EL (cell line): ENCODE measurements at regions not wholly inside any gene's neighbourhood (a gene's known extent, or its start where the extent isn't known, plus 50 kb on each side); places are given as distances from the start of the nearest gene placed in this dataset.

Experiments
- DNase-seq: peaks from one replicate; pipeline ENCODE4 v3.0.0-alpha.2; 2016

DNA sequence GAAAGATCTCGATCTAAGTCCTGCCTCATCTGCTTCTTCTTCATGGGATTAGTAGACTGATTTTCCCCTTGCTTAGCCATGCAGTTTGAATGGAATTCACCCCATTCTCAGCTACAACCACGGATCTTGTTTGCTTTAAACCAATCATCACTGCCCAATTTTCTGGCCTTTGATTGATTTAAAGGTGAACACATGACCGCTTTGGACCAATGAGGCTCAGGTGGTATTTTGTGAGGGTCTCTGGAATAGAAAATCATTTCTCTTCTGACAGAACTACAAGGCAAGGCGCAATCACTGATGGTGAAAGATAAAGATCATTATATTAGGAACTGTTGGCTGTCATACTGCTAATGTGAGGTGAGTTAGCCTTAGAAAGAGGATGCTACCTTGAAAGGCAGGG, 213.0 kb upstream of the PLEKHG7 start:
- DNase-seq = no peak

GRCh38 chr12:92488735-92489134, 214.1 kb upstream of the PLEKHG7 start:
- DNase-seq = no peak

DNA sequence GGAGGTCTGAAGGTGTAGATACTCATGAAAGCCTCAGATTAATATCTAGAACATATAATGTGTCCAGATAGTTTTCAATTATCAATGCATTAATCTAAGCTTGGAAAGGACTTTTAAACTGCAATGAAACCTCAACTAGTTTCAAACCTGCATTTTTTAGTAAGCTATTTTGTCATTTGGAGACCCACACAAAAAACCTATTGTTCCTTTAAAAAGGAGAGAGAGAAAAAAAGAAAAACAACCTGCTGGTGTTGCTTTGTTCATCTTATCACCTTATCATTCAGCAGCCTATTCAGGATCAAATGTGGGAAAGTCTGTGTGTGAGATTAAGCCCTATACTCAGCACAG, 215.7 kb upstream of the PLEKHG7 start:
- no peak for DNase-seq

DNA sequence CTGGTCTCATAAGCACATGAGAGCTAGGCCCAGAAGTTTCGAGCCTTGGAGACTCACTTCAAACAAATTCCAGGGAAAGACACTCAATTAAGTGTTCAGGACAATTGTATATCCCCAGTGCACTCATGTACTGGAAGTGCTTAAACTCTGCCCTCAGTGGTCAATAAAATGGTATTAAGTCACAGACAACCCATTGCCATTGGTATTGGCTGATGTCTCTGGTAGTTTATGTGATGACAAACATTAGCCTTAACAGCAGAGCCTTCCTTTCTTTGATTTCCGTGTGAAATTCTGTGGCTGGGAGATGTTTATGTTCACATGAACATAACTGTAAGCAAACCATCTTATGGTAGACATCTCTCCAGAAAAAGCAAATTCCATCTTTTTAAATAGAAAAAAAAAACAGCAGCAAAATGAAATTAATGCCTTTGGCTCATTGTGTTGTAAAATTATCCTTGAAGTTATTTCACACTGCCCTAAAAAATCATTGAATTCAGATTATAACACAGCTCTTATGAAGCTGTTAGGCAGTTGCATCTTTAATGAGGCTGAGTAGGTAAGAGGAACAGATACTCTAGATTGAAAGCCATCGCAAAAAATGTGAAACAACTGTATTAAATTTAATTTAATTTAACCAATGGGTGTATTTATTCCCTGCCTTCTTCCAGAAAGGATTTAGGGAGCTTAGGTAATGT, 216.2 kb upstream of the PLEKHG7 start:
- no peak for DNase-seq

DNA sequence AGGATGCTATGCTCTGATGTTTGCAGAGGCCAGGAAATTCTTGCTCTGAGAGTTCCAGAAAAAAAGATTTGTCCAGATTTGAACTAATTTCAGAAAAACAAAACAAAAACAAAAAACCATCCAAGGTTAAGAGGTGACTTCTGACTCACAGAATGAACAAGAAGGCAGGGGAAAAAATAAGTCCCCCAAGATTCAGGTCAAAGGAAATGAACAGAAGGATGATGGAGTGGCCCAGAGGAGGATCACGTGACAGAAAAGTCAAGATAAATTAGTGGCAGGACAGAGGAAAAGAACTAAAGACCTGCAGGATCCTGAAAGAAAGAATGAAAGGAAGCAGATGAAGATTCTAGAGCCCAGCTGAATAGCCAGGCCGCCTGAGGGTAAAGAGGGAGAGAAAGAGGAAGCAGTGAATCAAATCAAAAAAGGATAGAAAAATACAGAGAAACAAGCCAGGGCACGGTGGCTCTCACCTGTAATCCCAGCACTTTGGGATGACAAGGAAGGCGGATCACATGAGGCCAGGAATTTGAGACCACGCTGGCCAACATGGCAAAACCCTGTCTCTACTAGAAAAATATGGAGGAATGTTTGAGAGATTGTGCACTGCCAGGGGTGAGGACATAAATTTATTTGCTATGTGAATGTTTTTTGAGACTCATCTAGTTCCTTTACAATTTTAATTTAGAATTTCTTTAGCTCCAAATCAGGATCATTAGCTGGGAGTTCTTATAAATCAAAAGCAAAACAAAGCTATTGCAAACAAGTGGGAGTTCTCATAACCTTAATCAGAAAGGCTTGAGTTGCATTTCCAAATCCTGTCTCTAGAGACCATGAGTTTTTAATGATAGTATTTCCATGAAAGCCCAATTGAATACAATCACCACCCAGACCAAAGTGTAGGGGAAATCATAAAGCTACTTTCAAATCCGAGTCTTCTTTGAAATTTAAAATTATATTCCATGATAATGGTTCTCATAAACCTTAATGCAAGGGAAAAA, 217.1 kb upstream of the PLEKHG7 start:
- DNase-seq = no peak

GRCh38 chr12:92482599-92482998, 220.2 kb upstream of the PLEKHG7 start:
- DNase-seq = no peak

GRCh38 chr12:92481066-92481465, 221.7 kb upstream of the PLEKHG7 start:
- DNase-seq = no peak

DNA sequence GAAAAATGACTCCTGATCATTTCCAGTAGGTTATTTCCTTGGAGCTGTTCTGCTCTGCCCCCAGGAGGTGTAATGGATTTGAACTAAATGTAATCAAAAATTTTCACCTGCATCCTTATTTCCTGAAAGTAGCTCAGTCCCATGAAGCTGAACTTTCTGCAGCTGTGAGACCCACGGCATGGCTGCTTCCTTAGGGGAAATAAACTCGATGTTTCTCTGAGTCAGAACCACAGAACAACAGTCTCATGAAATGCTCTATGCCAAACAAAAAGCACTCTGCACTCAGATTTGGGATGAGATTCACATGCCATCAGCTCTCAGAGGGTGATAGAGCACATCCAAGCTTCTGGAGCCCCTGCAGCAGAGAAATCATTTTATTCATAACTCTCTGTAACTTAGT, 224.1 kb upstream of the PLEKHG7 start:
- DNase-seq = no peak

DNA sequence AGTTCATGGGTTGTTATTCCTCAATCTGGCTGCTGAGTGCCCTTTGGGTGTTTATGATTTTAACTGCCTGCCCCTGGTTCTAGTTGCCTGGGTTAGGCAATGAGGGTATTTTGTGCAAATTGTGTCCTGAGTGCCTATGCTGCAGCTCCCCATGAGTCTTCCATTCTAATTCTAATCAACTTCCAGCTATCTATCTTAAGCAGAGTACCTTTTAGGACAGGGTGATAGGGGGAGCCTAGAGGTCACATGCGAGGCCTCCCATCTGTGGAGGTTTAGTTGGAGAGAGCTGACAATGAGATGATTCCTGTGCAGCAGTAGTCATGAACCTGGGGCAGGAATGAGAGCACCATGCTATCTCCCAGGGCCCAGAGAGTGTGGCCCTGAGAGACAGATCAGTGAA, 225.9 kb upstream of the PLEKHG7 start:
- no peak for DNase-seq

DNA sequence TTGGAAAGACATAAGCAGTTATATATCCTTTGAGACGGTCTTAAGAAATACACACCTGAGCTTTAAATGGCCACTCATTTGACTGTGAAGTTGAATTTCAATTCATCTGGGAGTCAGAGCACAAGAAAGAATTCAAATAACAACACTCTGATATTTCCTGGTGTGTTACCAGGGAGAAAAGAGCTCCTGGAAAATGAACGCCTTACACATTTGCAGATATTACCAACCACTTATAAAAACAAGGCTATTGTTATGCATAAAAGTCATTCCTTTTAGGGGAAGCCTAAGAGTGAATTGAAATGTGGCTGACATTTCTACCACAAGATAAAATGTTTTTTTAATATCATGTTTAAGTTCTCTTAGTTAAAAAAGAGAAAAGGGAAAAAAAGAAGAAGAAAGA, 229.2 kb upstream of the PLEKHG7 start:
- DNase-seq = no peak

GRCh38 chr12:92472201-92472600, 230.6 kb upstream of the PLEKHG7 start:
- DNase-seq = peak; percentile 3

DNA sequence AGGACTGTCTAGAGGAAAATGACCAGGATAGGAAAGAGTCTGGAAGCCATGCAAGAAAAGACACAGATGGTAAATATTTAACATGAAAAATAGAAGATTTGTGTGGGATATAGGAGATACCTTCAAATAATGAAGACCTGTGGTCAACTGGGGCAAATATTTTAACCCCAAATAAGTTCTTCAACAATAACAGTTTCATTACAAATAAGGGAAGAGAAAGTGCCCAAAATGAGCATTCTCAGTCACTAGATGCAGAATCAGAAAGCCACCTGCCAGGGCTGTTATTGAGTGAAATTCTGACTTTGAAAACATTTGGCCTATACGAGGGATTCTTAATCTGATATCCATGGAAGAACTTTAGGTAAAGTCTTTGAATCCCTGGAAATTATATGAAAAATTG, 231.2 kb upstream of the PLEKHG7 start:
- no peak for DNase-seq

DNA sequence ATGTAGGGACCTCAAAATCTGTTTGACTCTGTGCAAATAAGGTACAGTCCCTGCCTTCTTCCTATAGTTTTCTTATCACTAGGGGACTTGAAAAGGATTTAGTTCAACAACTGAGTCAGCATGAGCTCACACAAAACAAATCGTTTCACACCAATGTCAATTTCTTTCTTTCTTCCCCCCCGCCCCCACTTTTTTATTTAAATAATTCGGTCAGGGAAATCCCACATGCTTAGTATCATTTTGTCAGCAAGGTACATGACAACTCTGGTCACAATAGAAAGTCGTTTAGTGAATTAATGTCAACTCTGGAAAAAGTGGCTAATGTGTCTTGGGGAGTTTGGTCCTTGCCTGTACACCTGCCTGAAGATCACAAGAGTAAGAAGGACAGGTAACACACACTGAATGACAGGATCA, 232.2 kb upstream of the PLEKHG7 start:
- DNase-seq = no peak

GRCh38 chr12:92469837-92470236, 233.0 kb upstream of the PLEKHG7 start:
- DNase-seq = no peak

- no peak for DNase-seq
Measured at GRCh38 chr12:92468358-92469020, 234.3 kb upstream of the PLEKHG7 start.

DNA sequence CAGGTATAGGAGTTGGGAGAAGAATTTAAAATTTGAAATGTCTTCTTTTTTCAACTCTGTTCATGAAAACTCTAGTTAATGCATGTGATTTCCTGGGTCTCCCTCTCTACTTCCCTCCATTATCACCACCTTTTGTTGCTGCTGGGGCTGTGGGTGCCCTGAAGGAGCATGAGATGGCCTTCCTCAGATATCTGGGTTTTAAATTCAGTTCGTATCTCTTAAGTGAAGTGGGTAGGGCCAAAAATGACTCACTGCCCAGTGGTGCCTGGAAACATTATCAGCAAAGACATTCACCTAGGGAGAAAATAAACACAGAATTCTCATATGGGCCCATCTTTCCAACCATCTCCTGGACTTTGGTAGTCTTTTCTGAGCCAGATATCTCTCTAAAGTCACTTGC, 234.9 kb upstream of the PLEKHG7 start:
- DNase-seq = peak; percentile 3

GRCh38 chr12:92466391-92467305, 236.1 kb upstream of the PLEKHG7 start:
- no peak for DNase-seq

GRCh38 chr12:92465786-92466295, 236.9 kb upstream of the PLEKHG7 start:
- no peak for DNase-seq

GRCh38 chr12:92464911-92465310, 237.9 kb upstream of the PLEKHG7 start:
- no peak for DNase-seq

DNA sequence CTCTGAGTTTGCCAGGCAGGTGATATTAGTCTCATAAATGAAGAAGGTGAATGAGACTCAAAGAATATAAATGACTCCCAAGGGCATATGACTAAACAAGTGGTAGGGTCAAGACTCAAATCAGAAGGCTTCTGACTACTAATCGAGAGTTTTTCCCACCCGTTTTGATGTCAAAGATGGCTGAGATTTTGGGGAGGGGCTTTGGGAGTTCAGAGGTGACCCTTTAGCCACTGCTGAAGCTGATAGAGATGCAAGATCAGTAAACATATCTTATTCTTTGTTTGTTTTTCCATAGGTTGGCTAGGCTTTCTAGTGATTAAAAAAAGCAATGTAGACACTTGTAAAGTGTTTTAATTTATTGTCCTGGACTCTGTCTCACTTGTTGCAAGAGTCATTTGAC, 239.6 kb upstream of the PLEKHG7 start:
- DNase-seq = no peak

DNA sequence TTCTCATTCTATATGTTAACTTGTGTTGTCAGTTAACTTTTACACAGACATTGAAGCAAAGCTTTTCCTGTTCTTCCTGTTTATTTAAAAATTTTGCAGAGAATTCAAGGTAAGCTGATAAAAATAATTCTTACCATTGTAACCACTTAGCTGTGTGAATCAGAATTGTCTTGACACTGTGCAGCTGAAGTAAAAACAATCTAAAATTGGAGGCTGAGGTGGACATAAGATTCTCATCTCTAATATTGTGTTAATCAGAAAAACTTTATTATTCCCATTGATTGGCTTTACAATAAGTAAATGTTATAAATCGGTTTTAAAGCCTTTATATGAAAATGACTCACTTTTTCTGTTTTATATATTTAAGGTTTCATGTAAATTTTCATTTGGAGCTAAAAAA, 240.3 kb upstream of the PLEKHG7 start:
- no peak for DNase-seq

DNA sequence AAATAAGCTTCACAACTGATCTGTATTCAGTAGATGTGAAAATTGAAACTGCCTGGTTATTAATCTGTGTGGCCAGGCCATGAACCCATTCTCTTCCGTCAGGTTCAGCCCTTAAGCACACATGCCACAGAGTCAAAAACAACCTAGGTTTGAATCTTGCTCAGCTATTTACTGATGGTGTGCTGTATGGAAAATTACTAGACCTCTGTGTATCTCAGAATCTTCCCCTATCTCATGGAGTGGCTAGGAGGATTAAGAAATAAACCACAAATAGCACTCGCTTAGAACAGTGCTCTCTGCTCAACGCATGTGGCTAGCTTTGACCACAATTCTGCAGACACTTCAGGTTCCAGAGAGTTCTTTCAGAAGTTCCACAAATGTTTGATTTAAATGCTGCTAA, 240.7 kb upstream of the PLEKHG7 start:
- DNase-seq = no peak
